Neural cell (in vitro differentiated cells): ENCODE measurements at regions not wholly inside any gene's neighbourhood (a gene's known extent, or its start where the extent isn't known, plus 50 kb on each side); places are given as distances from the start of the nearest gene placed in this dataset.

Source experiments
- CTCF ChIP-seq: fragments of 450-650 bp; IDR thresholded peaks from 2 replicates; pipeline ENCODE4 v1.5.1; 2014; ENCODE audit warnings: antibody characterized with exemption, mild to moderate bottlenecking, moderate library complexity; ENCODE audit not compliant: poor library complexity, severe bottlenecking
- EP300 ChIP-seq: fragments of 450-650 bp; conservative IDR thresholded peaks from 2 replicates; pipeline ENCODE4 v1.6.1; 2014; ENCODE audit warnings: antibody characterized with exemption, mild to moderate bottlenecking, moderate library complexity; ENCODE audit not compliant: poor library complexity, severe bottlenecking
- RAD21 ChIP-seq: fragments of 450-650 bp; conservative IDR thresholded peaks from 2 replicates; pipeline ENCODE4 v1.6.1; 2014; ENCODE audit warnings: antibody characterized with exemption, mild to moderate bottlenecking, moderate library complexity
- REST ChIP-seq: IDR thresholded peaks from 2 replicates; pipeline ENCODE4 v1.6.1; 2012; ENCODE audit warnings: borderline replicate concordance
- TAF1 ChIP-seq: IDR thresholded peaks from 2 replicates; pipeline ENCODE4 v1.6.1; 2012; ENCODE audit warnings: low read depth

GRCh38 chr9:99471033-99471432 is 249.0 kb downstream of the SEC61B start:
- TF ChIP-seq CTCF (no peak), RAD21 (no peak), REST (no peak), TAF1 (no peak), EP300 (no peak)
